Neuron (in vitro differentiated cells): ENCODE measurements at regions not wholly inside any gene's neighbourhood (a gene's known extent, or its start where the extent isn't known, plus 50 kb on each side); places are given as distances from the start of the nearest gene placed in this dataset.
A peak's percentile ranks its signal among the peaks of the same experiment; 100 is the strongest.

Source experiments
- H2AFZ ChIP-seq: one replicate; pipeline ENCODE4 v1.6.1; 2013; ENCODE audit warnings: low read depth, mild to moderate bottlenecking, inconsistent platforms, low read length, moderate library complexity
- H3K27me3 ChIP-seq: one replicate; pipeline ENCODE4 v1.6.1; 2013; ENCODE audit warnings: low read length; ENCODE audit not compliant: insufficient read depth
- H3K36me3 ChIP-seq: one replicate; pipeline ENCODE4 v1.6.1; 2013; ENCODE audit warnings: low read length; ENCODE audit not compliant: insufficient read depth
- H3K4me1 ChIP-seq: one replicate; pipeline ENCODE4 v1.6.1; 2013; ENCODE audit warnings: low read length; ENCODE audit not compliant: insufficient read depth
- H3K4me3 ChIP-seq: 2 replicates; pipeline ENCODE4 v1.5.1; 2013; ENCODE audit warnings: mild to moderate bottlenecking, low read length, moderate library complexity
- H3K9me3 ChIP-seq: one replicate; pipeline ENCODE4 v1.6.1; 2013; ENCODE audit warnings: low read length

DNA sequence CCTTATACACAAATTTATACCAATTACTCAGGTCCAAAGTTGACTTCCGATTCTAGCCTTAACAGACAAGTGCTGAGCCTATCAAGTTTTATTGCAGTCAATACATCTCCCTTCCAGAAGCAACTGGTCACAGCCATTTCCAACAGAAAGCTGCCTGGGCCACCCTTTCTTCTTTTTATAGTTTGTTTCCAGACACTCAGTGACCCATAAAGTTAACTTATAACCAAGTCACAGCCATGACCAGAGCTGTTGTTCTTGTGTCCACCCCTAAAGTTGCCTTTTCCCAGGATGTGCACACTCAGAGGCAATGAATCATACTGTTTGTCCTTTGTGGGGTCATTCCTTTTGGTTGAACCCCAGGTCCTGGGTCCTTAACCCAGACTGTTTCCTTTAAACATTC is 89.9 kb downstream of the CD83 start:
- no peak overlapping the region for H2AFZ ChIP-seq
- H3K4me1 ChIP-seq, result peaks cover 15% of the 10 kb centered on the region
- H3K36me3 ChIP-seq, result no peaks in the 10 kb centered on the region
- H3K4me3 ChIP-seq, result no peak overlapping the region
- H3K27me3 ChIP-seq, result no peaks in the 10 kb centered on the region
- no peaks in the 10 kb centered on the region for H3K9me3 ChIP-seq

DNA sequence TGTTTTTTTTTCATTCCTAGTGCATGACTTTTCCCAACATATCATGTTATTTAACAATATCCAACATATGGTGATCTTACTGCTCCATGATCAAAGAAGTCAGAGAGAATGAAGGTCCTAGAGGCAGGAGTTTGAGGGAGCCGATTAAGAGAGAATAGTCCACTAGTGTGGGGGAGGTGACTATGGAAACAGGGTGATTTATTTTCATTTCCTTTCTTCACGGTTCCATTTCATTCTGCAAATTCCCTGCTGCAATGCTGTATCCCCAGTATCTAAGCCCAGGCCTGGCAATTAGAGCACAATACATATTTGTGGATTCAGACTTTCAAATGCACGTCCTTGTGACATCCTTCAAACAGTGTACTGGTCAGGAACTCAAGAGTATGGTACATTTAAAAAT is 91.4 kb downstream of the CD83 start:
- no peaks in the 10 kb centered on the region for H3K36me3 ChIP-seq
- H2AFZ ChIP-seq, result no peak overlapping the region
- H3K4me3 ChIP-seq, result no peak overlapping the region
- H3K9me3 ChIP-seq, result no peaks in the 10 kb centered on the region
- H3K27me3 ChIP-seq, result no peaks in the 10 kb centered on the region
- peaks cover 15% of the 10 kb centered on the region for H3K4me1 ChIP-seq

DNA sequence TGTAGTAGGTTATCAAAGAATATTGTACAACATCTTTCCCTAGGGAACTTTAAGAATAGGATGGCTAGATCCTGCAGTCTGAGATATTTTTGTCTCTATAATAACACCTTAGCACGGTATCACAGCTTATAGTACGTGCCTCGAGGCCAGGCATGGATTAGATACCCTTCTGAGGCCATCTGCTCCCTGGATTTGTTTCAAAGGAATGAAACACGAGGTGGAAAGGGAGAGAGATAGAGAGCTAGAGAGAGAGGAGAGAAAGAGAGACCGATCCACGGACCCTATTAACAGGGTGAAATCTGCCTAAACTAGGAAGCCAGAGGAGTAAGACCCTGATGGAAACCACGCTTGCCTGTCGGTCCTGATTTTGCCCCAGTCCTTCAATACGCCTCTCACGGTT is 92.5 kb downstream of the CD83 start:
- no peaks in the 10 kb centered on the region for H3K9me3 ChIP-seq
- H3K4me1 ChIP-seq, result peaks cover 15% of the 10 kb centered on the region
- H3K4me3 ChIP-seq, result peak overlapping the region; percentile 70
- no peaks in the 10 kb centered on the region for H3K36me3 ChIP-seq
- H2AFZ ChIP-seq, result no peak overlapping the region
- H3K27me3 ChIP-seq, result no peaks in the 10 kb centered on the region

DNA sequence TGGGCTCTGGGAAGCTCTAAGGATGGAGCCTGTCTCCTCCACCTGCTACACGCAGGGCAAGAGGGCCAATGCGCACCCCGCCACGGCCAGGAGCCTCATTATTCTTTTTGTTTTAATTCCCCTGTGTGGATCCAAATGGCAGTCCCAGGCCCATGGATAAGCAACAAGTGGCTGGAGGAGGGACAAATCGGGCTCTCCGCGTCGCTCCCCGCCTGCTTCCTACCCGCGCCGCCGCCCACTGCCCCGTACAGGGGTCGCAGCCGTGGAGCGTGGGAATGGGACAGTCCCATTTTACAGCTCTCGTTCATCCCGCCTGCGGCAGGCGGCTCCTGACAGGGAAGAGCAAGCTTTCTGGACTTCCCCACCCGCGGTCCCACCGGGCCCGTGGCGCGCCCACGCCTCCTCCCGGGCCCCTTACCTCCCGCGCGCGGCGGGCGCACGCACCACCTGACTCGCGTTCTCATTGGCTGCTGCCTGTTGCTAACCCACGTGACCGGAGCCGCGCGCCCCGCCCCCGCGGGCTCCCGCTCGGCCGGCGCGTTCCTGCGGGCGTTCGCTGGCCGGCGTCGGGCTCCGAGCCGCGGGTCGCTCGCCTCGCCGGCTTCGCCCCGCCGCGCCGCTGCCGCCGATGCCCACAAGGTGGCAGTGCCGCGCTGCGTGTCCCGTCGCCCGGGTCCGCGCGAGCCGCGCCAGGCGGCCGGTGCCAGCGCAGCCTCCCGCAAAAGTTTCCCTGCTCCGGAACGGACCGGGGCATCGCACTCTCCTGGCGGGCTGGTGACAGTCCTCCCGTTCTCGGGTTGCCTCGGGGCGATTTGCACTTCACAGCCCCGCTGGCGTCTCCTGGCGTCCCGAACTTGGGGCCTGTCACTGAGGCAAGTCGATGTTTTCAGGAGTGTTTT is 93.3 kb downstream of the CD83 start:
- H3K27me3 ChIP-seq, result no peaks in the 10 kb centered on the region
- H3K9me3 ChIP-seq, result no peaks in the 10 kb centered on the region
- H3K4me3 ChIP-seq, result peak overlapping the region; percentile 70
- H2AFZ ChIP-seq, result peak overlapping the region; percentile 83
- H3K36me3 ChIP-seq, result no peaks in the 10 kb centered on the region
- peaks cover 15% of the 10 kb centered on the region for H3K4me1 ChIP-seq

DNA sequence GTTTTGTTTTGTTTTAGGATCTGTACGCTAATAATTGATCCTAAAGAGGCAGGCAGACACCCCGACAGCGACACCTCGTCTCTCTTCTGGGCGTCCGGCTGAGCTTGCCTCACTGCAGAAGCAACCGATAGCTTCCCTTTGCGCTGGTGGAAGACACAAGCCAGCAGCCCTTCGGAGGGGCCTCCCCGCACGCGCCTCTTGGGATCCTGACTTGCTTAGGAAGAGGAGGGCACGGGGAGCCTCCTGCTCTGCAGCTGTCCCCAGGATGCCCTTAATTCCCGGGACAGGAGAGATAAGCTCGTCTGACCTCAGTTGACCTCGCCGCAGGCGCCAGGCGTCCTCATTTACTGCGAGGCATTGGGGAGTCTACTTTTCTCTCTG is 94.0 kb downstream of the CD83 start:
- Histone ChIP-seq H2AFZ (peak overlapping the region; percentile 73), H3K9me3 (no peaks in the 10 kb centered on the region), H3K36me3 (no peaks in the 10 kb centered on the region), H3K4me1 (peaks cover 15% of the 10 kb centered on the region), H3K27me3 (no peaks in the 10 kb centered on the region), H3K4me3 (peak overlapping the region; percentile 49)

DNA sequence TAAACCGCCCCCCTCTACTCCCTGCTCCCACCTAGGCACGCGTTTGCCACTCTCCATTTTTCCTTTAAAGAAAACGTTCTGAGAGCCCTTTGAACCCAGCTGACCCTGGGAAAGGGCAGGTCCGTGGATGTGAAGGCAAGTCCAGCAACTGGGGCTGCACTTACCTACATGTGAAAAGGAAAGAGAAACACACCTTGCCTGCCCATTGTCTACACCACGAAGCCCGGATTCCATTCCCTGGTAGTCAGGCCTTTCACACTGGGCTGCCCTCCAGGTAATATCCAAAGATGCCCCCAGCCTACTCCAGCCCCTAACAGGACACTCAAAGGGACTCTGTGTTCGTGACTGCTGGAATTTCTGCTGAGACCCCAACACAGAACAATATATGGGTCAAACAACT is 94.4 kb downstream of the CD83 start:
- no peaks in the 10 kb centered on the region for H3K27me3 ChIP-seq
- peak overlapping the region; percentile 49 for H3K4me3 ChIP-seq

DNA sequence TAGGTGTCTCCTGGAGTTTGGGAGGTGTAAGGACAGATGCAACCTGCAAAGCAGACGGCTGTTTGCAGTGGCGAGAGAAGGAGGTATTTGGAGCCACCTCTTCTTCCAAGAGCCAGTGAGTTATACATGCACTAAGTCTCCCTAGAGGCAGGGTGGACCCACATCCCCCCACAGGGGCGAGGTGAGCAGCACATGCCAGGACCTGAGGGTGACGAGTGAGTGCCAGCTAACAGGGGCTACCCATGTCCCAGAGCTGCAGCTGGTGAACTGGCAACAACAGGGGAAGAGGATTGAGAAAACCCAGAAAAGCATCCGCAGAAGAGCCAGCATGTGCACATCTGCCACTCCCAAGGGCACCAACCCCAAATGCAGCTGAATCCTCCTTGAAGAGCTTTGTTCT is 95.1 kb downstream of the CD83 start:
- no peak overlapping the region for H2AFZ ChIP-seq
- no peaks in the 10 kb centered on the region for H3K9me3 ChIP-seq
- H3K36me3 ChIP-seq, result no peaks in the 10 kb centered on the region
- H3K4me3 ChIP-seq, result no peak overlapping the region
- peaks cover 15% of the 10 kb centered on the region for H3K4me1 ChIP-seq
- no peaks in the 10 kb centered on the region for H3K27me3 ChIP-seq

More for the DNA sequence above, 94.4 kb downstream of the CD83 start:
- Histone ChIP-seq H3K36me3 (no peaks in the 10 kb centered on the region), H2AFZ (no peak overlapping the region), H3K4me1 (peaks cover 15% of the 10 kb centered on the region), H3K9me3 (no peaks in the 10 kb centered on the region)

DNA sequence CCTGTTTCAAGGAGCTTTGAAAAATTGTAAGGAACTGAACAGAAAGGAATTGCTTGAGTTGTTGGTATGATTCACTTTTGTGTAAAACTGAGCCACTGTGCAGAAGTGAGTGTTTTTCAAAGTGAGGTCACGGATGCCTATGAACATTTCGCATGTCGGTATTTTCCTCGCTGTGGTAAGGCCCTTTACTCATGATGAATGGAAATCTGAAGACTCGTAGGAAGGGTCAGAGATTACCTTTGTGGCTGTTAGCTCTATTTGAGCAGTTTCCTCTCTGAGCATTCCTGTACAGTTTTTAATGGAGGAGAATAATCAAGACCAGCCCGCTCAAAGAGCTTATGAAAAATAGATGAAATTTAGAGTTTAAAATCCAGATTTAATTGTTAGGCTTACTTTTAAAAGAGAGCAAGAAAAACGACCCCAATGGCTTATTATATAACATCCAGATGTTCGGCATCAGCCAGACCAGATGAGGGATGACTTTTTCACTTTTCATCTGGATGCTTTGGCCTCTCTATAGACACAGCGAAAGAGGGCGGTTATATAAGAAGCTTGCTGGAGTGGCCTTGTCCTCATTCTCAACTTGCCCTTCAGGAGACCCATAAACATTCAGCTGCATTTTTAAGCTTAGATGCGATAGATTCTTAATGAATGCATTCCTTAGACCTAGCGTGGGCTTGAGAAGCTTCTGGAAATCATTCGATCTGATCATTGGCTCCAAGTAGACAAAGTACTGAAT is 99.5 kb downstream of the CD83 start:
- H3K9me3 ChIP-seq, result peaks cover 2% of the 10 kb centered on the region
- H3K36me3 ChIP-seq, result no peaks in the 10 kb centered on the region
- H3K27me3 ChIP-seq, result no peaks in the 10 kb centered on the region
- no peak overlapping the region for H3K4me3 ChIP-seq
- no peak overlapping the region for H2AFZ ChIP-seq
- H3K4me1 ChIP-seq, result no peaks in the 10 kb centered on the region

DNA sequence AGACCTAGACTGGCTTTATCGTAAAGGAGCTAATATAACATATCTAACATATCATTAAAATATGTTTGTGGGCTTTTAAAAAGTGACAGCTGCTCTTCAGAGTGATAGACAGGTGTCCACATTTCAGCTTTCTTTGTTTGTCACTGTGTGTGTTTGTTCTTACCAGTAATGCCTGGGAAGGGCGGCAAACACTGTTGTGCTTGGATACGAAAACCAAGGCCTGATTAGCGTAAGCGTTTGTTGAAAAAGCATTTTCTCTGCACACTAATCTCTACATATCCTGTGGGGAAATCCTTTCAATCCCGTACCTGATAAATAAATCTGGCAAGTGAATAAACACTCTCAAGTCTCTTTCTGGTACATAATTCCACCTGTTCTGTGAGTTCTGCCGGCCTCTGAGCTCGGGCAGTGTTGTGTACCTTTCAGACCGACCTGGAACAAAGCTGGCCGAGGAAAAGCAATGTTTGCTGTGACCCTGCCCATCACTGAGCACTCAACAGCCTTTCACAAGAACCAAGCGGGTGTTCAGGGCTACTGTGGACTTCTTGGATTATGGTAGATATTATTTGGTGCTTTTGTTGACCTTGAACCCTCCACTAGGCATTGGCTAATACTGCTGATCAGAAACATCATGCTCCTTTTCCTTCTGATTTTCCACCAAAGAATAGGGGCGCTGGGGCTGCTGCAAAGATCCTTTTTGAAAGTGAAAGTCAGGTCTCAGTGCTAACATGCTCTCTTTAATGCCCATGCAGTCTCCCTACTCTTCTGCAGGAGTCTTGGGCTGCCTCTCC is 100.4 kb downstream of the CD83 start:
- H3K27me3 ChIP-seq, result no peaks in the 10 kb centered on the region
- H3K4me3 ChIP-seq, result no peak overlapping the region
- H2AFZ ChIP-seq, result no peak overlapping the region
- no peaks in the 10 kb centered on the region for H3K4me1 ChIP-seq
- H3K9me3 ChIP-seq, result peaks cover 2% of the 10 kb centered on the region
- no peaks in the 10 kb centered on the region for H3K36me3 ChIP-seq

DNA sequence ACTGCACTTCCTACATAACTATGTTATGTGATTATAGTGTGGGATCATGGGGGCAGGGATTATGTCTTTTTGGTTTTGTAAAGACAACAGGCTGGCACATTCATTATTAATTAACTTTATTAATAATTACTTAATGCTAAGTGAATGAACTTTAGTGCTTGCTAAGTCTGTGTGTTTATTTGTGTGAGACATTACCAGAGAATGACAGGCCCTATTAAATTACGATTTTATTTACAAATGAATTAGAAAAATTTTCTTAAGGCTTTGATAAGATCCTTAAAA is 100.9 kb downstream of the CD83 start:
- H3K4me3 ChIP-seq, result no peak overlapping the region
- no peak overlapping the region for H2AFZ ChIP-seq
- H3K9me3 ChIP-seq, result peaks cover 2% of the 10 kb centered on the region
- no peaks in the 10 kb centered on the region for H3K27me3 ChIP-seq
- no peaks in the 10 kb centered on the region for H3K4me1 ChIP-seq
- H3K36me3 ChIP-seq, result no peaks in the 10 kb centered on the region

DNA sequence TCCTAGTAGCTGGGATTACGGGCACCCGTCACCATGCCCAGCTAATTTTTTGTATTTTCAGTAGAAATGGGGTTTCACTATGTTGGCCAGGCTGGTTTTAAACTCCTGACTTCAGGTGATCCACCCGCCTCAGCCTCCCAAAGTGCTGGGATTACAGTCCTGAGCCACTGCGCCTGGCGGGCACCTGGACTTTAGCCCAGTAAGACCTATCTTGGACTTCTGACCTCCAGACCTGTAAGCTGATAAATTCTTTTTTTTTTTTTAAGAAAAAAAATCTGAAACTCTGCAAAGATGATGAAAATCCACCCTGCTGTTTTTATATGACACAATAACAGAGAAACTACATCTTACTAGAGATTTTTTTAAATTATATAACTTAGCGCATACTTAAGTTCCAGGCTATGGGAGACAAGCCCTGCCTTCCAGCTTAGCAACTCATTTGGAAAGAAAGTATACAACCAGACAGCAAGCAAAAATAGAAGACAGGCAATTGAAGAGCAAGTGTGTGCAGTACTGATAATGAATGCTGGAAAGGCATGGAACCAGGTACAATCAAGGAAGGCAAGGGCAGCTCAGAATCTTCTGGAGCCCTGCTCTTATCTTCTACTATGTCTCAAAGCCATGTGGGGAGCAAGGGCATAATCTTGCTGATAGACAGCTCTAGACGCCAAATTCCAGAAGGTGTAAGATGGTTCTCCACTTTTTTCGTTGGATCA is 104.2 kb downstream of the CD83 start:
- Histone ChIP-seq H3K27me3 (no peaks in the 10 kb centered on the region), H3K4me3 (no peak overlapping the region), H2AFZ (no peak overlapping the region), H3K36me3 (no peaks in the 10 kb centered on the region), H3K4me1 (no peaks in the 10 kb centered on the region), H3K9me3 (peaks cover 2% of the 10 kb centered on the region)

DNA sequence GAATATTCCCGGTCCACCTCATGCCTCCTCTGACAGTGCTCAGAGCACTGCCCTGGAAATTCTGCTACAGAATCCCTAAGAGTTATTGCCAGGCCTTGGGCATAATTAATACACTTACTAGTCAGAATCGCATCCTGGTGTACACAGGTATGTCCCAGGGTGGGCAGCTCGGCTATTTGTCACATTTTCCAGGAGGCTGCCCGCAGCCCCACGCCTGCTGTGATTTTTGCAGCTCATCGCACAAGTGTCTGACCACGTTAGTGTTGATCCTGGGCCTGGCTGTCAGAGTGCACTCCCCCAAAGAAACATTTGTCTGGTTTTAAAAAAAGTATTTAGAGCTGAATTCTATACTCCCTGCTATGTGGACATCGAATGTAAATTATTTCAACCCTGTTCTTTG is 105.4 kb downstream of the CD83 start:
- Histone ChIP-seq H3K27me3 (no peaks in the 10 kb centered on the region), H3K4me1 (no peaks in the 10 kb centered on the region), H3K4me3 (no peak overlapping the region), H3K36me3 (no peaks in the 10 kb centered on the region), H3K9me3 (peaks cover 2% of the 10 kb centered on the region), H2AFZ (no peak overlapping the region)
